IMR-90 (cell line): ENCODE measurements at regions not wholly inside any gene's neighbourhood (a gene's known extent, or its start where the extent isn't known, plus 50 kb on each side); places are given as distances from the start of the nearest gene placed in this dataset.

Source experiments
- ATAC-seq: fragments of 200-7000 bp; cut with Tn5 transposase; 2 replicates; pipeline ENCODE4 v1.9.1; 2020; ENCODE audit warnings: low read depth, mild to moderate bottlenecking, moderate library complexity
- BruUV-seq: library from RNA; stranded (reverse); fragments of 400-500 nt; replicated peaks from 2 replicates; lab custom pipeline; 2021; lab: Mats Ljungman, UMichigan
- CTCF ChIA-PET: fragments of 300-600 bp; formaldehyde crosslinking; extraction: SDS; loops from one replicate; lab custom pipeline; 2021; ENCODE audit warnings: antibody characterized with exemption; lab: Yijun Ruan, JAX
- POLR2A ChIA-PET: fragments of 300-600 bp; sonication (Branson Sonifier 250); formaldehyde crosslinking; loops from one replicate; lab custom pipeline; 2022; ENCODE audit warnings: antibody characterized with exemption; ENCODE audit not compliant: unreplicated experiment; lab: Charles Lee
- DNase-seq: peaks from one replicate; pipeline ENCODE4 v3.0.0; 2013
- H2AFZ ChIP-seq: replicated peaks from 2 replicates; pipeline ENCODE3; 2013; ENCODE audit warnings: low read length, mild to moderate bottlenecking; ENCODE audit not compliant: poor library complexity
- H2AK5ac ChIP-seq: 2 replicates; pipeline ENCODE4 v1.6.1; 2013; ENCODE audit warnings: low read depth, low read length, inconsistent platforms
- H2AK9ac ChIP-seq: replicated peaks from 2 replicates; pipeline ENCODE3; 2013; ENCODE audit warnings: mild to moderate bottlenecking, low read depth, low read length, moderate library complexity; ENCODE audit not compliant: poor library complexity
- H2BK120ac ChIP-seq: 2 replicates; pipeline ENCODE4 v1.6.1; 2013; ENCODE audit warnings: low read depth, low read length, inconsistent platforms
- H2BK15ac ChIP-seq: 3 replicates; pipeline ENCODE4 v1.6.1; 2013; ENCODE audit warnings: low read depth, low read length, inconsistent platforms
- H2BK20ac ChIP-seq: 2 replicates; pipeline ENCODE4 v1.6.1; 2013; ENCODE audit warnings: low read depth, mild to moderate bottlenecking, inconsistent platforms, low read length, moderate library complexity
- H2BK5ac ChIP-seq: 2 replicates; pipeline ENCODE4 v1.6.1; 2013; ENCODE audit warnings: mild to moderate bottlenecking, low read depth, low read length, inconsistent platforms; ENCODE audit not compliant: poor library complexity, severe bottlenecking
- H3K14ac ChIP-seq: replicated peaks from 2 replicates; pipeline ENCODE4 v1.6.1; 2013; ENCODE audit warnings: low read depth, low read length, inconsistent platforms
- H3K18ac ChIP-seq: 2 replicates; pipeline ENCODE4 v1.6.1; 2013; ENCODE audit warnings: low read depth, low read length, control low read depth
- H3K23ac ChIP-seq: 2 replicates; pipeline ENCODE4 v1.6.1; 2013; ENCODE audit warnings: low read depth, low read length, inconsistent platforms
- H3K27ac ChIP-seq: 2 replicates; pipeline ENCODE4 v1.5.1; 2013; ENCODE audit warnings: mild to moderate bottlenecking, control low read depth, low read length; ENCODE audit not compliant: insufficient read depth
- H3K27me3 ChIP-seq: 2 replicates; pipeline ENCODE4 v1.6.1; 2013; ENCODE audit warnings: low read length; ENCODE audit not compliant: control insufficient read depth, insufficient read depth
- H3K36me3 ChIP-seq: 2 replicates; pipeline ENCODE4 v1.6.1; 2013; ENCODE audit warnings: low read length, mixed read lengths; ENCODE audit not compliant: control insufficient read depth, insufficient read depth
- H3K4ac ChIP-seq: 2 replicates; pipeline ENCODE4 v1.6.1; 2013; ENCODE audit warnings: low read depth, low read length, inconsistent platforms
- H3K4me1 ChIP-seq: 2 replicates; pipeline ENCODE4 v1.6.1; 2013; ENCODE audit warnings: low read length, mixed read lengths; ENCODE audit not compliant: control insufficient read depth, insufficient read depth
- H3K4me2 ChIP-seq: 2 replicates; pipeline ENCODE4 v1.6.1; 2013; ENCODE audit warnings: low read depth, mild to moderate bottlenecking, control low read depth, low read length, moderate library complexity
- H3K4me3 ChIP-seq: 2 replicates; pipeline ENCODE4 v1.5.1; 2013; ENCODE audit warnings: low read depth, mild to moderate bottlenecking, control low read depth, low read length, moderate library complexity; ENCODE audit not compliant: insufficient read depth
- H3K56ac ChIP-seq: 2 replicates; pipeline ENCODE4 v1.6.1; 2013; ENCODE audit warnings: low read length, inconsistent platforms; ENCODE audit not compliant: insufficient read depth; ENCODE audit errors: extremely low read depth
- H3K79me1 ChIP-seq, 2 experiments: 2 replicates each; pipeline ENCODE4 v1.6.1; 2013; ENCODE audit warnings: low read length in 2 of 2, inconsistent platforms in 1 of 2, low read depth in 1 of 2
- H3K9ac ChIP-seq: 2 replicates; pipeline ENCODE4 v1.6.1; 2013; ENCODE audit warnings: low read depth, low read length, control low read depth
- H3K9me1 ChIP-seq: 2 replicates; pipeline ENCODE4 v1.6.1; 2013; ENCODE audit warnings: low read length, inconsistent platforms; ENCODE audit not compliant: insufficient read depth
- H3K9me3 ChIP-seq: 2 replicates; pipeline ENCODE4 v1.6.1; 2013; ENCODE audit warnings: low read length; ENCODE audit not compliant: control insufficient read depth, insufficient read depth
- H4K20me1 ChIP-seq: 2 replicates; pipeline ENCODE4 v1.6.1; 2013; ENCODE audit warnings: low read length, inconsistent platforms; ENCODE audit not compliant: insufficient read depth
- H4K5ac ChIP-seq: 2 replicates; pipeline ENCODE4 v1.6.1; 2013; ENCODE audit warnings: mild to moderate bottlenecking, low read depth, low read length, control low read depth
- H4K8ac ChIP-seq, 2 experiments: 2 replicates each; pipeline ENCODE4 v1.6.1; 2013; ENCODE audit warnings: low read depth in 2 of 2, low read length in 2 of 2, control low read depth in 1 of 2, inconsistent platforms in 1 of 2
- H4K91ac ChIP-seq: 2 replicates; pipeline ENCODE4 v1.6.1; 2013; ENCODE audit warnings: low read depth, low read length, inconsistent platforms; ENCODE audit not compliant: insufficient read depth
- BHLHE40 ChIP-seq: fragments of 150-350 bp; IDR thresholded peaks from 2 replicates; pipeline ENCODE4 v1.6.1; 2016; ENCODE audit warnings: mild to moderate bottlenecking, low read depth, low read length
- CHD1 ChIP-seq: IDR thresholded peaks from 2 replicates; pipeline ENCODE4 v1.6.1; 2012; ENCODE audit warnings: low read depth, low read length, improper control_type of control experiment
- MAFK ChIP-seq: IDR thresholded peaks from 2 replicates; pipeline ENCODE4 v1.6.1; 2012; ENCODE audit warnings: low read depth, low read length, improper control_type of control experiment
- MAZ ChIP-seq: IDR thresholded peaks from 2 replicates; pipeline ENCODE4 v1.6.1; 2012; ENCODE audit warnings: low read depth, mild to moderate bottlenecking, low read length, improper control_type of control experiment, moderate library complexity, borderline replicate concordance
- MXI1 ChIP-seq: IDR thresholded peaks from 2 replicates; pipeline ENCODE4 v1.6.1; 2012; ENCODE audit warnings: low read depth, mild to moderate bottlenecking, low read length, moderate library complexity, borderline replicate concordance
- NFE2L2 ChIP-seq: fragments of 150-350 bp; IDR thresholded peaks from 2 replicates; pipeline ENCODE4 v1.6.1; 2016; ENCODE audit warnings: low read depth, mild to moderate bottlenecking, low read length
- POLR2A ChIP-seq: IDR thresholded peaks from 2 replicates; pipeline ENCODE4 v1.6.1; 2012; ENCODE audit warnings: mild to moderate bottlenecking, low read depth, low read length
- RAD21 ChIP-seq: IDR thresholded peaks from 2 replicates; pipeline ENCODE4 v1.6.1; 2012; ENCODE audit warnings: low read length, improper control_type of control experiment
- RCOR1 ChIP-seq: IDR thresholded peaks from 2 replicates; pipeline ENCODE4 v1.6.1; 2012; ENCODE audit warnings: mild to moderate bottlenecking, low read length, improper control_type of control experiment; ENCODE audit not compliant: insufficient replicate concordance
- RFX5 ChIP-seq: IDR thresholded peaks from 2 replicates; pipeline ENCODE4 v1.8.0; 2012; ENCODE audit warnings: low read depth, mild to moderate bottlenecking, low read length, moderate library complexity
- WGBS, 2 experiments: methylation state at CpG; one replicate each; pipeline versions ENCODE4 v1.1.5 to v1.1.7; 2013; ENCODE audit warnings: missing lambda C conversion rate in 2 of 2; ENCODE audit not compliant: insufficient read length in 1 of 2; ENCODE audit errors: extremely low coverage in 2 of 2; 5-methylcytosine and 5-hydroxymethylcytosine counted together
- dilution Hi-C: fragments of 300-500 bp; cut with HindIII; formaldehyde crosslinking; loops from one replicate; pipeline ENCODE4 v1.14.3; 2018; ENCODE audit warnings: low sequenced_read_pairs; ENCODE audit not compliant: unreplicated experiment
- in situ Hi-C: fragments of 300-500 bp; cut with MboI; formaldehyde crosslinking; loops from 3 replicates; pipeline ENCODE4 v1.14.3; 2019; ENCODE audit warnings: low sequenced_read_pairs, inconsistent platforms, mixed read lengths
- intact Hi-C: fragments of 100-400 bp; cut with micrococcal nuclease; formaldehyde crosslinking; loops from 2 replicates; pipeline ENCODE4 v1.10.0; 2022
- TF ChIP-seq, protein P1 (sequence below): conservative IDR thresholded peaks from 2 replicates; pipeline ENCODE4 v1.5.1; 2012; ENCODE audit warnings: mild to moderate bottlenecking, low read depth, low read length, improper control_type of control experiment
- TF ChIP-seq, protein P2 (sequence below): fragments of 150-350 bp; IDR thresholded peaks from 2 replicates; pipeline ENCODE4 v1.6.1; 2017; ENCODE audit warnings: mild to moderate bottlenecking, antibody characterized with exemption, low read length, low read depth
- TF ChIP-seq, protein P3 (sequence below): fragments of 150-350 bp; IDR thresholded peaks from 2 replicates; pipeline ENCODE4 v1.6.1; 2016; ENCODE audit warnings: low read depth, mild to moderate bottlenecking, low read length, moderate library complexity, borderline replicate concordance

DNA sequence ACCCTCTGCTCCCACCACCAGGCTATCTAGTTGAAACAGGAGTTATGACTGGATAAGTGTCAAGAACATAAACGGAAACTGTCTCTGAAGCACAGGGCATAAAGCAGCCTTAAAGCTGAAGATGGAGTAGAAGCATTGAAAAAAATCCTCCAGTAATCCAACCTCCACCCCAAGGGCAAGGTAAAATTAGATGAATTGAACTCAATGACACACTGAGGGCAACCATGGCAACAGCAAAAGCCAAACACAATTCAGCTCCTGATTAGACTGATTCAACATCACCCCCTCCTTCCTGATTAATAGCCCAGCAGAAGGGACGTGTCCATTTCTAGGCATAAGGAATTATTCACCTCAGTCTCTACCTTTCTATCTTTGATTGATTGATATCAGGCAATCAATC, 183.2 kb upstream of the MAP3K1 start:
- Histone ChIP-seq H3K14ac (no peak overlapping the region), H2AK9ac (no peak overlapping the region), H3K9me3 (no peaks in the 10 kb centered on the region; the same call in 1 of the 2 replicates), H3K27ac (no peak overlapping the region), H3K4me3 (no peak overlapping the region), H2AFZ (no peak overlapping the region), H3K27me3 (no peaks in the 10 kb centered on the region), H3K18ac (no peak overlapping the region; the same call in 1 of the 2 replicates), H2AK5ac (no peak overlapping the region), H4K20me1 (no peaks in the 10 kb centered on the region), H3K4me1 (peaks cover 8% of the 10 kb centered on the region; the same call in 1 of the 2 replicates), H4K5ac (peak overlapping the region; percentile 28; the same call in 1 of the 2 replicates), H3K36me3 (no peaks in the 10 kb centered on the region), H3K56ac (no peak overlapping the region), H3K4me2 (no peak overlapping the region), H2BK120ac (no peak overlapping the region), H3K9me1 (peaks cover 2% of the 10 kb centered on the region; the same call in 1 of the 2 replicates), H2BK15ac (no peak overlapping the region), H2BK5ac (no peak overlapping the region), H4K8ac (no peak overlapping the region), H3K79me1 (no peaks in the 10 kb centered on the region), H3K23ac (no peak overlapping the region), H3K9ac (no peak overlapping the region), H2BK20ac (no peak overlapping the region), H4K91ac (no peak overlapping the region), H3K4ac (no peak overlapping the region)
- WGBS, 2 experiments: no CpG with 5 or more reads among the region's 2 CpGs
- intact Hi-C loops: no loop called here
- in situ Hi-C loops: no loop called here
- ChIA-PET CTCF (interaction anchor here (0.6 to 1.1 kb wide), 2 partner anchors 10 to 233 kb away, joined by 3 to 4 read pairs; no protein-coding TSS in a partner anchor), POLR2A (no interaction called here)
- TF ChIP-seq, protein P1, sequence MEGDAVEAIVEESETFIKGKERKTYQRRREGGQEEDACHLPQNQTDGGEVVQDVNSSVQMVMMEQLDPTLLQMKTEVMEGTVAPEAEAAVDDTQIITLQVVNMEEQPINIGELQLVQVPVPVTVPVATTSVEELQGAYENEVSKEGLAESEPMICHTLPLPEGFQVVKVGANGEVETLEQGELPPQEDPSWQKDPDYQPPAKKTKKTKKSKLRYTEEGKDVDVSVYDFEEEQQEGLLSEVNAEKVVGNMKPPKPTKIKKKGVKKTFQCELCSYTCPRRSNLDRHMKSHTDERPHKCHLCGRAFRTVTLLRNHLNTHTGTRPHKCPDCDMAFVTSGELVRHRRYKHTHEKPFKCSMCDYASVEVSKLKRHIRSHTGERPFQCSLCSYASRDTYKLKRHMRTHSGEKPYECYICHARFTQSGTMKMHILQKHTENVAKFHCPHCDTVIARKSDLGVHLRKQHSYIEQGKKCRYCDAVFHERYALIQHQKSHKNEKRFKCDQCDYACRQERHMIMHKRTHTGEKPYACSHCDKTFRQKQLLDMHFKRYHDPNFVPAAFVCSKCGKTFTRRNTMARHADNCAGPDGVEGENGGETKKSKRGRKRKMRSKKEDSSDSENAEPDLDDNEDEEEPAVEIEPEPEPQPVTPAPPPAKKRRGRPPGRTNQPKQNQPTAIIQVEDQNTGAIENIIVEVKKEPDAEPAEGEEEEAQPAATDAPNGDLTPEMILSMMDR: no peak
- TF ChIP-seq RCOR1: no peak
- no peak for TF ChIP-seq CHD1
- TF ChIP-seq RAD21: no peak
- TF ChIP-seq, protein P2, sequence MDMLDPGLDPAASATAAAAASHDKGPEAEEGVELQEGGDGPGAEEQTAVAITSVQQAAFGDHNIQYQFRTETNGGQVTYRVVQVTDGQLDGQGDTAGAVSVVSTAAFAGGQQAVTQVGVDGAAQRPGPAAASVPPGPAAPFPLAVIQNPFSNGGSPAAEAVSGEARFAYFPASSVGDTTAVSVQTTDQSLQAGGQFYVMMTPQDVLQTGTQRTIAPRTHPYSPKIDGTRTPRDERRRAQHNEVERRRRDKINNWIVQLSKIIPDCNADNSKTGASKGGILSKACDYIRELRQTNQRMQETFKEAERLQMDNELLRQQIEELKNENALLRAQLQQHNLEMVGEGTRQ: no peak
- no peak for TF ChIP-seq POLR2A
- TF ChIP-seq MAZ: no peak
- TF ChIP-seq RFX5: no peak
- TF ChIP-seq MXI1: no peak
- TF ChIP-seq BHLHE40: no peak
- no peak for TF ChIP-seq NFE2L2
- no peak for TF ChIP-seq MAFK
- TF ChIP-seq, protein P3, sequence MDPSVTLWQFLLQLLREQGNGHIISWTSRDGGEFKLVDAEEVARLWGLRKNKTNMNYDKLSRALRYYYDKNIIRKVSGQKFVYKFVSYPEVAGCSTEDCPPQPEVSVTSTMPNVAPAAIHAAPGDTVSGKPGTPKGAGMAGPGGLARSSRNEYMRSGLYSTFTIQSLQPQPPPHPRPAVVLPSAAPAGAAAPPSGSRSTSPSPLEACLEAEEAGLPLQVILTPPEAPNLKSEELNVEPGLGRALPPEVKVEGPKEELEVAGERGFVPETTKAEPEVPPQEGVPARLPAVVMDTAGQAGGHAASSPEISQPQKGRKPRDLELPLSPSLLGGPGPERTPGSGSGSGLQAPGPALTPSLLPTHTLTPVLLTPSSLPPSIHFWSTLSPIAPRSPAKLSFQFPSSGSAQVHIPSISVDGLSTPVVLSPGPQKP: no peak
- dilution Hi-C loops: no loop called here
- ATAC-seq (no peak), DNase-seq (no peak)
- no TSS peak for BruUV-seq
